Amniotic stem cell (primary cell): ENCODE measurements at regions not wholly inside any gene's neighbourhood (a gene's known extent, or its start where the extent isn't known, plus 50 kb on each side); places are given as distances from the start of the nearest gene placed in this dataset.

Source experiments
- DNase-seq: peaks from one replicate; lab custom pipeline; 2025; lab: John Stamatoyannopoulos, UW

- DNase-seq, result no peak
Observed at GRCh38 chr2:104045071-104045470, 808.8 kb upstream of the POU3F3 start.

- no peak for DNase-seq
Observed at GRCh38 chr2:104046466-104046865, 807.4 kb upstream of the POU3F3 start.

GRCh38 chr2:104047516-104047915, 806.4 kb upstream of the POU3F3 start:
- DNase-seq, result no peak

GRCh38 chr2:104049438-104049837, 804.5 kb upstream of the POU3F3 start:
- no peak for DNase-seq

- DNase-seq, result no peak
Observed at GRCh38 chr2:104049981-104050380, 803.9 kb upstream of the POU3F3 start.

- DNase-seq, result no peak
Observed at GRCh38 chr2:104050656-104051242, 803.2 kb upstream of the POU3F3 start.

- no peak for DNase-seq
Observed at GRCh38 chr2:104051766-104052165, 802.1 kb upstream of the POU3F3 start.

GRCh38 chr2:104052356-104052755, 801.6 kb upstream of the POU3F3 start:
- DNase-seq, result no peak

GRCh38 chr2:104056451-104056850, 797.5 kb upstream of the POU3F3 start:
- DNase-seq, result no peak

GRCh38 chr2:104068665-104069064, 785.2 kb upstream of the POU3F3 start:
- no peak for DNase-seq

- DNase-seq, result no peak
Observed at GRCh38 chr2:104077573-104077972, 776.3 kb upstream of the POU3F3 start.

- no peak for DNase-seq
Observed at GRCh38 chr2:104078431-104079157, 775.3 kb upstream of the POU3F3 start.

GRCh38 chr2:104088745-104089144, 765.2 kb upstream of the POU3F3 start:
- DNase-seq, result no peak

- no peak for DNase-seq
Observed at GRCh38 chr2:104090407-104090806, 763.5 kb upstream of the POU3F3 start.

- DNase-seq, result no peak
Observed at GRCh38 chr2:104091894-104092293, 762.0 kb upstream of the POU3F3 start.

GRCh38 chr2:104092886-104093285, 761.0 kb upstream of the POU3F3 start:
- DNase-seq, result no peak

- no peak for DNase-seq
Observed at GRCh38 chr2:104102615-104103014, 751.3 kb upstream of the POU3F3 start.

GRCh38 chr2:104109356-104109755, 744.6 kb upstream of the POU3F3 start:
- DNase-seq, result no peak

GRCh38 chr2:104118889-104119288, 735.0 kb upstream of the POU3F3 start:
- no peak for DNase-seq

- DNase-seq, result no peak
Observed at GRCh38 chr2:104120171-104120570, 733.7 kb upstream of the POU3F3 start.

- DNase-seq, result no peak
Observed at GRCh38 chr2:104125096-104125495, 728.8 kb upstream of the POU3F3 start.

- no peak for DNase-seq
Observed at GRCh38 chr2:104127049-104127770, 726.7 kb upstream of the POU3F3 start.

- DNase-seq, result no peak
Observed at GRCh38 chr2:104140361-104140760, 713.6 kb upstream of the POU3F3 start.
